ENCODE measurements at regions not wholly inside any gene's neighbourhood (a gene's known extent, or its start where the extent isn't known, plus 50 kb on each side); places are given as distances from the start of the nearest gene placed in this dataset.

DNA sequence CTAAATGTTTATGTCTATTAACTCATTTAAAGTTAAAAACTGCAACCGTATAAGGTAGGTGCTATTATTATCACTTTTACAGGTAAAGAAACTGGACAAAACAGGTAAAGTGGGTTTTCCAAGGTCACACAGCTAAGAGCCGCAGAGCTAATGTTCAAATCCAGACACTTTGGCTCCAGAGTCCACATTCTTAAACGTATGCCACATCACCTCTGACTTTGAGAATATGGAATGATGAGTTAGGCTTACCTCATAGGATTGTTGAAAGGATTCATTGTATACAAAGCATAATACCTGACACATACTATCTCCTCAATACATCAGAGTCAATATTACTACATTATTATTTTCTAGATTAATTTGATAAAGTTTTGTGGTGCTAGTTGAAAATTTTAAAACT is 240.9 kb upstream of the STT3B start:
- Histone ChIP-seq H3K27ac (no peak overlapping the region), H3K27me3 (ENCODE audit: control insufficient read depth, insufficient read depth, low read length) (no peaks in the 10 kb centered on the region), H3K4me2 (ENCODE audit: low read length) (no peak overlapping the region), H3K9me3 (ENCODE audit: control insufficient read depth, low read length) (no peaks in the 10 kb centered on the region), H3K9ac (no peak overlapping the region), H2AFZ (no peak overlapping the region), H3K36me3 (ENCODE audit: control insufficient read depth, insufficient read depth, low read length) (no peaks in the 10 kb centered on the region), H3K79me2 (no peaks in the 10 kb centered on the region), H3K4me1 (no peaks in the 10 kb centered on the region), H3K4me3 (ENCODE audit: low read depth, low read length) (no peak overlapping the region)
- TF ChIP-seq, protein P1, sequence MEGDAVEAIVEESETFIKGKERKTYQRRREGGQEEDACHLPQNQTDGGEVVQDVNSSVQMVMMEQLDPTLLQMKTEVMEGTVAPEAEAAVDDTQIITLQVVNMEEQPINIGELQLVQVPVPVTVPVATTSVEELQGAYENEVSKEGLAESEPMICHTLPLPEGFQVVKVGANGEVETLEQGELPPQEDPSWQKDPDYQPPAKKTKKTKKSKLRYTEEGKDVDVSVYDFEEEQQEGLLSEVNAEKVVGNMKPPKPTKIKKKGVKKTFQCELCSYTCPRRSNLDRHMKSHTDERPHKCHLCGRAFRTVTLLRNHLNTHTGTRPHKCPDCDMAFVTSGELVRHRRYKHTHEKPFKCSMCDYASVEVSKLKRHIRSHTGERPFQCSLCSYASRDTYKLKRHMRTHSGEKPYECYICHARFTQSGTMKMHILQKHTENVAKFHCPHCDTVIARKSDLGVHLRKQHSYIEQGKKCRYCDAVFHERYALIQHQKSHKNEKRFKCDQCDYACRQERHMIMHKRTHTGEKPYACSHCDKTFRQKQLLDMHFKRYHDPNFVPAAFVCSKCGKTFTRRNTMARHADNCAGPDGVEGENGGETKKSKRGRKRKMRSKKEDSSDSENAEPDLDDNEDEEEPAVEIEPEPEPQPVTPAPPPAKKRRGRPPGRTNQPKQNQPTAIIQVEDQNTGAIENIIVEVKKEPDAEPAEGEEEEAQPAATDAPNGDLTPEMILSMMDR (IDR thresholded peaks at IDR 0.05) = no peak

DNA sequence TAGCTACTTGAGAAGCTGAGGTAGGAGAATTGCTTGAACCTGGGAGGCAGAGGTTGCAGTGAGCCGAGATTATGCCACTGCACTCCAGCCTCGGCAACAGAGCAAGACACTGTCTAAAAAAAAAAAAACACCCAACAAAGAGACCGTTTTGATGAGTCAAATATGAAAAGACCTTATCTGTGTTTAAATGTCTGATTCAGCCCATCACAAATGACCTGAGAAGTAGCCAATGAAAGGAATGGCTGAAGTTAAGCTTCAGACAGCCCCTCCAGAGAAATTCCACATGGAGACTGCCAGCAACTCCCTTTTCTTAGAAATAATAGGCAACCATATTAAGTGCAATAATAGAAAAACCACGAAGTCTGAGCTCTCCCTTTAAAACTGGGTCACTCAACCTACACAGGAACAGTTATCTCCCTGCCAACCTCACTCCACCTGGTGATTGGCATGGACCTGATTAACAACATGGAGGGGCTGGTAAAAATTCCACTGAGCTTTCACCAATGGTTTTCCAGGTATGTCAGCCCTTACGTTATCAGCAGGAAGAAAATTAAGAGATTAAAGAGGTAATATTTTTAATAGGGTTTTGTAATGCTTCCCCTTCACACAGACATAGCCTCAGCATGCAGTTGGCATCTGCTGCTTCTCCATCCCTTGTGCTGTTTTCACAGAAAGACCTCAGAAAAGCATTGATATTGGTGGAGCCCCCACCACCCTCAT is 238.1 kb upstream of the STT3B start:
- Histone ChIP-seq H3K9me3 (ENCODE audit: control insufficient read depth, low read length) (no peaks in the 10 kb centered on the region), H3K4me1 (no peaks in the 10 kb centered on the region), H3K27me3 (ENCODE audit: control insufficient read depth, insufficient read depth, low read length) (no peaks in the 10 kb centered on the region), H3K79me2 (no peaks in the 10 kb centered on the region), H3K4me3 (ENCODE audit: low read depth, low read length) (no peak overlapping the region), H3K36me3 (ENCODE audit: control insufficient read depth, insufficient read depth, low read length) (no peaks in the 10 kb centered on the region), H3K4me2 (ENCODE audit: low read length) (no peak overlapping the region), H3K9ac (no peak overlapping the region), H3K27ac (no peak overlapping the region), H2AFZ (no peak overlapping the region)
- TF ChIP-seq, protein P1 (IDR thresholded peaks at IDR 0.05) = no peak

DNA sequence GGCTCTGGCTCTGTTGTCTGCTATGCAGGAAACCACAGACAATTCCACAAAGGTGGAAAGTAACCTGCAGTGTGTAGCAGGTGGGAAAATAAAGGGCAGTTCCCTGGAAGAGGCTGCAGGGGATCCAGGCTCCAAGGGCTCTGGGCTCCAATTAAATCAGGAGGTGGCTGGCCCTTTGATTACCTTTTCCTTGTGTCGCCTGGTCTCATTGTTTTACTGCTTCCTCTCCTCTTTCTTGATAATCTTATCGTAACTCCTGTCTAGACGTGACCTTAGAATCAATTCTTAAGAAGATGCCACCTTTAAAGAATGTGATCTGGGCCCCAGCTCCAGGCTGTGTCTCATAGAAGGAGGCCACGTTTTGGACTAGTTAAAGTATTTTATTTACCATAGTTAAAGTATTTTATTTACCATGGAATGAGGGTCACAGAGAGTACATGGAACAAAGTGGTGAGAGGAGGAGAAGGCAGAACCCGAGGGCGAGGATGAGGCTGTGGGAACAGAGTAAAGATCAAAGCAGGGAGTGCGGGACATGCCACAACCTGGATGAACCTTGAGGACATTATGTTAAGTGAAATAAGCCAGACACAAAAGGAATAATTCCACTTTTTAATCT is 237.5 kb upstream of the STT3B start:
- no peaks in the 10 kb centered on the region for H3K27me3 ChIP-seq (ENCODE audit: control insufficient read depth, insufficient read depth, low read length)
- H3K4me1 ChIP-seq = no peaks in the 10 kb centered on the region
- TF ChIP-seq, protein P1 (IDR thresholded peaks at IDR 0.05) = no peak
- H3K36me3 ChIP-seq (ENCODE audit: control insufficient read depth, insufficient read depth, low read length) = no peaks in the 10 kb centered on the region
- no peak overlapping the region for H3K4me2 ChIP-seq (ENCODE audit: low read length)
- H3K79me2 ChIP-seq = no peaks in the 10 kb centered on the region
- H2AFZ ChIP-seq = no peak overlapping the region
- H3K9me3 ChIP-seq (ENCODE audit: control insufficient read depth, low read length) = no peaks in the 10 kb centered on the region
- no peak overlapping the region for H3K27ac ChIP-seq
- no peak overlapping the region for H3K9ac ChIP-seq
- H3K4me3 ChIP-seq (ENCODE audit: low read depth, low read length) = no peak overlapping the region

DNA sequence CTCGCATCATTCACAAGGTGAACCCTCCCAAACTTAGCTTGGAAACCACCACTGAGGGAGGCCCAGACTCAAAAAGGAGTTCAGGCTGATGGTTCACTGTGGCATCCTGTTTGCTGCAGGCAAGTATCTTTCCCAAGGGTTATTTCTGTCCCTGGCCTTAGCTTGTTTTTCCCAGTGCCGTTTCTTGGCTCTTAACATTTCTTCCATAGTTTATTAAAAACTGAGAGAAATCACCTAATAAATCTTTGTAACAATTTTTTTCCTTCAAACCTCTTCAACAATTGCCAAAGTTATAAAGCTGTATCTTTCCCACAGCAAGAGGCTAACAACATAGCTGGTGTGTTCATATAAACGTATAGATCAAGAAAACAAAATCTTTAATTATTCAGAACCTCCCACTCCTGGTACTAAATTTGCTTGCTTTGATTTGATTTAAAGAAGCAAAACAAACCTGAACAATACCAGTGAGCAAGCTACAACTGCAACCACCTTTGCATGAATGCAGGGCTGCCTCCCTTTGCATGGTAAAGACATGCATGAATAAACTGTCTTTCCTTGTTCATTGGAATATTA is 234.9 kb upstream of the STT3B start:
- no peaks in the 10 kb centered on the region for H3K36me3 ChIP-seq (ENCODE audit: control insufficient read depth, insufficient read depth, low read length)
- H3K4me2 ChIP-seq (ENCODE audit: low read length) = no peak overlapping the region
- no peak overlapping the region for H3K4me3 ChIP-seq (ENCODE audit: low read depth, low read length)
- no peak overlapping the region for H3K9ac ChIP-seq
- no peak overlapping the region for H3K27ac ChIP-seq
- H3K4me1 ChIP-seq = no peaks in the 10 kb centered on the region
- H3K79me2 ChIP-seq = no peaks in the 10 kb centered on the region
- TF ChIP-seq, protein P1 (IDR thresholded peaks at IDR 0.05) = no peak
- no peaks in the 10 kb centered on the region for H3K27me3 ChIP-seq (ENCODE audit: control insufficient read depth, insufficient read depth, low read length)
- no peaks in the 10 kb centered on the region for H3K9me3 ChIP-seq (ENCODE audit: control insufficient read depth, low read length)
- no peak overlapping the region for H2AFZ ChIP-seq

All from parathyroid adenoma (tissue), 2 donors.